Liver (tissue), 8 donors: ENCODE measurements at regions not wholly inside any gene's neighbourhood (a gene's known extent, or its start where the extent isn't known, plus 50 kb on each side); places are given as distances from the start of the nearest gene placed in this dataset.
"Not testable (repeated sequence)": the region's sequence is repeated elsewhere in the genome, so short reads cannot be mapped to it uniquely, and the experiment has no call there.

Source experiments
- DNase-seq: peaks from one replicate; pipeline ENCODE4 v3.0.0-alpha.2; 2017; ENCODE audit warnings: low spot score
- H3K27ac ChIP-seq, 2 donors: one replicate each; pipeline ENCODE4 v1.7.0; 2013; ENCODE audit warnings: inconsistent platforms in 2 of 2, low read length in 2 of 2, control low read depth in 1 of 2, low read depth in 1 of 2, mild to moderate bottlenecking in 1 of 2
- H3K27me3 ChIP-seq, 4 donors: one replicate each; pipeline versions ENCODE4 v1.6.1 to v1.7.0; 2013; ENCODE audit warnings: low read length in 3 of 4, inconsistent platforms in 1 of 4, mild to moderate bottlenecking in 1 of 4, moderate library complexity in 1 of 4; ENCODE audit not compliant: control insufficient read depth in 4 of 4, insufficient read depth in 4 of 4
- H3K36me3 ChIP-seq, 4 donors: one replicate each; pipeline versions ENCODE4 v1.6.1 to v1.7.0; 2013; ENCODE audit warnings: low read length in 3 of 4, mild to moderate bottlenecking in 3 of 4, low read depth in 1 of 4, moderate library complexity in 1 of 4; ENCODE audit not compliant: control insufficient read depth in 4 of 4, insufficient read depth in 3 of 4
- H3K4me1 ChIP-seq, 4 donors: one replicate each; pipeline versions ENCODE4 v1.6.1 to v1.7.0; 2013; ENCODE audit warnings: low read length in 3 of 4, mild to moderate bottlenecking in 3 of 4, moderate library complexity in 1 of 4; ENCODE audit not compliant: control insufficient read depth in 4 of 4, insufficient read depth in 4 of 4
- H3K4me3 ChIP-seq, 3 donors: one replicate each; pipeline versions ENCODE4 v1.6.1 to v1.7.0; 2013; ENCODE audit warnings: low read length in 3 of 3, control low read depth in 1 of 3, low read depth in 1 of 3, mild to moderate bottlenecking in 1 of 3
- H3K9ac ChIP-seq, 2 donors: one replicate each; pipeline ENCODE4 v1.7.0; 2013; ENCODE audit warnings: low read length in 2 of 2, mild to moderate bottlenecking in 2 of 2, moderate library complexity in 2 of 2, control low read depth in 1 of 2, low read depth in 1 of 2
- H3K9me3 ChIP-seq, 4 donors: one replicate each; pipeline versions ENCODE4 v1.6.1 to v1.7.0; 2013; ENCODE audit warnings: low read length in 3 of 4; ENCODE audit not compliant: control insufficient read depth in 4 of 4
- ATF3 ChIP-seq: IDR thresholded peaks from 2 replicates; pipeline ENCODE4 v1.6.1; 2016; ENCODE audit warnings: antibody characterized with exemption
- CTCF ChIP-seq: fragments of 150-350 bp; IDR thresholded peaks from 2 replicates; pipeline ENCODE4 v1.5.1; 2017; ENCODE audit warnings: improper control_type of control experiment, low read depth, low read length; ENCODE audit not compliant: missing input control
- EGR1 ChIP-seq, 2 donors: IDR thresholded peaks; 2 replicates each; pipeline ENCODE4 v1.6.1; 2016 to 2018; ENCODE audit warnings: antibody characterized with exemption in 2 of 2, low read depth in 2 of 2
- FOXA1 ChIP-seq: IDR thresholded peaks from 2 replicates; pipeline ENCODE4 v1.6.1; 2016; ENCODE audit warnings: antibody characterized with exemption
- FOXA2 ChIP-seq: IDR thresholded peaks from 2 replicates; pipeline ENCODE4 v1.6.1; 2016; ENCODE audit warnings: antibody characterized with exemption
- GABPA ChIP-seq, 2 donors: IDR thresholded peaks in 1 of 2; conservative IDR thresholded peaks in 1 of 2; 2 replicates each; pipeline ENCODE4 v1.6.1; 2016; ENCODE audit warnings: antibody characterized with exemption in 2 of 2, mild to moderate bottlenecking in 1 of 2, moderate library complexity in 1 of 2
- HNF4A ChIP-seq, 2 donors: conservative IDR thresholded peaks; 2 replicates each; pipeline ENCODE4 v1.6.1; 2016; ENCODE audit warnings: antibody characterized with exemption in 2 of 2, mild to moderate bottlenecking in 2 of 2
- HNF4G ChIP-seq: IDR thresholded peaks from 2 replicates; pipeline ENCODE4 v1.6.1; 2016; ENCODE audit warnings: antibody characterized with exemption
- JUND ChIP-seq, 2 donors: IDR thresholded peaks; 2 replicates each; pipeline ENCODE4 v1.6.1; 2016; ENCODE audit warnings: antibody characterized with exemption in 2 of 2
- MAX ChIP-seq: IDR thresholded peaks from 2 replicates; pipeline ENCODE4 v1.6.1; 2016; ENCODE audit warnings: antibody characterized with exemption
- NR2F2 ChIP-seq: IDR thresholded peaks from 2 replicates; pipeline ENCODE4 v1.6.1; 2016; ENCODE audit warnings: antibody characterized with exemption
- RAD21 ChIP-seq, 2 donors: IDR thresholded peaks; 2 replicates each; pipeline ENCODE4 v1.6.1; 2016; ENCODE audit warnings: antibody characterized with exemption in 2 of 2, mild to moderate bottlenecking in 2 of 2
- REST ChIP-seq: IDR thresholded peaks from 2 replicates; pipeline ENCODE4 v1.6.1; 2016; ENCODE audit warnings: antibody characterized with exemption, mild to moderate bottlenecking
- RXRA ChIP-seq, 2 donors: IDR thresholded peaks; 2 replicates each; pipeline ENCODE4 v1.6.1; 2017 to 2018; ENCODE audit warnings: antibody characterized with exemption in 2 of 2, mild to moderate bottlenecking in 1 of 2
- SP1 ChIP-seq: IDR thresholded peaks from 2 replicates; pipeline ENCODE4 v1.6.1; 2018; ENCODE audit warnings: antibody characterized with exemption, mild to moderate bottlenecking
- TAF1 ChIP-seq: conservative IDR thresholded peaks from 2 replicates; pipeline ENCODE4 v1.6.1; 2016; ENCODE audit warnings: antibody characterized with exemption, mild to moderate bottlenecking
- YY1 ChIP-seq: IDR thresholded peaks from 2 replicates; pipeline ENCODE4 v1.6.1; 2016; ENCODE audit warnings: antibody characterized with exemption, mild to moderate bottlenecking
- ZBTB33 ChIP-seq: IDR thresholded peaks from 2 replicates; pipeline ENCODE4 v1.6.1; 2016; ENCODE audit warnings: antibody characterized with exemption
- WGBS: extraction: QIAGEN DNeasy Blood & Tissue Kit; methylation state at CpG from one replicate; pipeline ENCODE4 v1.1.7; 2013; 5-methylcytosine and 5-hydroxymethylcytosine counted together
- donor health status: healthy.
- donor health status: healthy.
- donor health status: healthy.
- donor health status: healthy.
- donor health status: healthy.

GRCh38 chr5:74514888-74515551 is 125.5 kb downstream of the ENC1 start:
- 43% methylated on average over 4 of the region's 4 CpGs for WGBS
- Histone ChIP-seq H3K27ac (peak overlapping the region; percentile 32 to 54), H3K4me3 (no peak overlapping the region)

GRCh38 chr5:74511770-74512169 is 128.8 kb downstream of the ENC1 start:
- not testable (repeated sequence) for H3K36me3 ChIP-seq, H3K9me3 ChIP-seq, H3K27ac ChIP-seq, H3K9ac ChIP-seq, H3K4me3 ChIP-seq, DNase-seq, H3K27me3 ChIP-seq
- peaks cover 4 to 16% (median 6%) of the 10 kb centered on the region in 4 donors for H3K4me1 ChIP-seq
- 97% methylated on average over 2 of the region's 2 CpGs for WGBS

More at GRCh38 chr5:74514888-74515551, 125.5 kb downstream of the ENC1 start:
- Histone ChIP-seq H3K4me1 (peaks cover 4 to 16% (median 6%) of the 10 kb centered on the region in 4 donors), H3K27me3 (no peaks in the 10 kb centered on the region), H3K36me3 (no peaks in the 10 kb centered on the region), H3K9ac (no peak overlapping the region), H3K9me3 (no peaks in the 10 kb centered on the region)
- TF ChIP-seq RAD21 (IDR thresholded peaks at IDR 0.05) (peak; percentile 44 to 57), RXRA (IDR thresholded peaks at IDR 0.05) (peak; percentile 48 to 55), GABPA (IDR thresholded peaks at IDR 0.05 in 1 of 2, conservative IDR thresholded peaks at IDR 0.05 in 1 of 2) (no peak), FOXA1 (peak; percentile 51), JUND (IDR thresholded peaks at IDR 0.05) (no peak), YY1 (peak; percentile 41), REST (peak; percentile 12), TAF1 (no peak), ZBTB33 (peak; percentile 36), HNF4A (conservative IDR thresholded peaks at IDR 0.05) (peak; percentile 83 to 84), FOXA2 (peak; percentile 32), NR2F2 (no peak), MAX (no peak), SP1 (peak; percentile 69), CTCF (no peak), ATF3 (no peak), HNF4G (peak; percentile 61), EGR1 (IDR thresholded peaks at IDR 0.05; ENCODE audit: low read depth in 2 of 2) (peak in 1 of 2 donors; percentile 7)
- DNase-seq = no peak
